ENCODE measurements at regions not wholly inside any gene's neighbourhood (a gene's known extent, or its start where the extent isn't known, plus 50 kb on each side); places are given as distances from the start of the nearest gene placed in this dataset.
"Not testable (repeated sequence)": the region's sequence is repeated elsewhere in the genome, so short reads cannot be mapped to it uniquely, and the experiment has no call there.

DNA sequence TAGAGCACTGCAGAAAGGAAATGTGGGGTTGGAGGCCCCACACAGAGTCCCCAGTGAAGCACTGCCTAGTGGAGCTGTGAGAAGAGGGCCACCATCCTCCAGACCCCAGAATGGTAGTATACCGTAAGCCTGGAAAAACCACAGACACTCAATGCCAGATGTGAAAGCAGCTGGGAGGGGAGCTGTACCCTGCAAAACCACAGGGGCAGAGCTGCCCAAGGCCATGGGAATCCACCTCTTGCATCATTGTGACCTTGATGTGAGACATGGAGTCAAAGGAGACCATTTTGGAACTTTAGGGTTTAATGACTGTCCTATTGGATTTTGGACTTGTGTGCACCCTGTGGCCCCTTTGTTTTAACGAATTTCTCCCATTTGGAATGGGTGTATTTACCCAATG is 75.3 kb upstream of the SERPINE2 start:
- DNase-seq (ENCODE audit: low read depth in 6 of 9, low spot score in 9 of 9): no peak
- no peak overlapping the region for H3K27ac ChIP-seq (ENCODE audit: low read depth in 1 of 2, low read length in 1 of 2)
- H3K4me3 ChIP-seq (ENCODE audit: low read length in 2 of 2): no peak overlapping the region
- WGBS: 70% methylated on average over 2 of the region's 2 CpGs
- H3K4me1 ChIP-seq (ENCODE audit: control insufficient read depth in 2 of 2, insufficient read depth in 2 of 2, low read length in 2 of 2): no peaks in the 10 kb centered on the region
- no peaks in the 10 kb centered on the region for H3K36me3 ChIP-seq (ENCODE audit: control insufficient read depth in 2 of 2, insufficient read depth in 2 of 2, low read length in 1 of 2)
- H3K27me3 ChIP-seq (ENCODE audit: control insufficient read depth in 2 of 2, insufficient read depth in 1 of 2, low read length in 1 of 2): no peaks in the 10 kb centered on the region
- H3K9me3 ChIP-seq (ENCODE audit: control insufficient read depth in 2 of 2, insufficient read depth in 1 of 2, low read length in 1 of 2): peaks cover 0 to 3% of the 10 kb centered on the region in 2 donors

- H3K4me1 ChIP-seq (ENCODE audit: control insufficient read depth in 2 of 2, insufficient read depth in 2 of 2, low read length in 2 of 2); H3K4me3 ChIP-seq (ENCODE audit: low read length in 2 of 2); H3K36me3 ChIP-seq (ENCODE audit: control insufficient read depth in 2 of 2, insufficient read depth in 2 of 2, low read length in 1 of 2); H3K9me3 ChIP-seq (ENCODE audit: control insufficient read depth in 2 of 2, insufficient read depth in 1 of 2, low read length in 1 of 2); DNase-seq (ENCODE audit: low read depth in 6 of 9, low spot score in 9 of 9); H3K27ac ChIP-seq (ENCODE audit: low read depth in 1 of 2, low read length in 1 of 2); H3K27me3 ChIP-seq (ENCODE audit: control insufficient read depth in 2 of 2, insufficient read depth in 1 of 2, low read length in 1 of 2): not testable (repeated sequence)
- WGBS: 23% methylated on average over 1 of the region's 1 CpG
Observed at GRCh38 chr2:224113930-224114329, 74.8 kb upstream of the SERPINE2 start.

GRCh38 chr2:224111576-224111975 is 72.5 kb upstream of the SERPINE2 start:
- H3K36me3 ChIP-seq (ENCODE audit: control insufficient read depth in 2 of 2, insufficient read depth in 2 of 2, low read length in 1 of 2): no peaks in the 10 kb centered on the region
- peaks cover 0 to 3% of the 10 kb centered on the region in 2 donors for H3K9me3 ChIP-seq (ENCODE audit: control insufficient read depth in 2 of 2, insufficient read depth in 1 of 2, low read length in 1 of 2)
- WGBS: 94% methylated on average over 2 of the region's 2 CpGs

DNA sequence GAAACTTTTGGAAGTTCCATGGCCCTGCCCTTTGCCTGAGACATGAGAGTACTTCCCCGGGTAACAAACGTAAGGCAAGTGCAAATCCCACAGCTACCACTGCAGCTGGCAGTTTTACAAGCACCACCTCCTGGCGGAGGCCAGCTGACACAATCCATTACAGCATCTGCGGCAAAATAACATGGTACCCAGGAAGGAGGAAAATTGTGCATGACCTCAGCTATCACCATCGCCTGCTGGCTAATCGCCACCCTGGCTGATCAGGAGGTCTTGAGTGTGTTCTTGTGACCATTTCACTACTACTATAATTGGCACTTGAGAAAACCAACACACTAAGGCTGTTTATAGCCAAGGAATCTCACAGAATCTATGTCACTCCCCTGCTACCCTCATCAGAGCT is 71.7 kb upstream of the SERPINE2 start:
- Histone ChIP-seq H3K27ac (ENCODE audit: low read depth in 1 of 2, low read length in 1 of 2) (no peak overlapping the region), H3K9me3 (ENCODE audit: control insufficient read depth in 2 of 2, insufficient read depth in 1 of 2, low read length in 1 of 2) (peaks cover 0 to 3% of the 10 kb centered on the region in 2 donors), H3K36me3 (ENCODE audit: control insufficient read depth in 2 of 2, insufficient read depth in 2 of 2, low read length in 1 of 2) (no peaks in the 10 kb centered on the region), H3K4me1 (ENCODE audit: control insufficient read depth in 2 of 2, insufficient read depth in 2 of 2, low read length in 2 of 2) (no peaks in the 10 kb centered on the region), H3K4me3 (ENCODE audit: low read length in 2 of 2) (no peak overlapping the region), H3K27me3 (ENCODE audit: control insufficient read depth in 2 of 2, insufficient read depth in 1 of 2, low read length in 1 of 2) (no peaks in the 10 kb centered on the region)
- 92% methylated on average over 6 of the region's 6 CpGs for WGBS
- DNase-seq (ENCODE audit: low read depth in 6 of 9, low spot score in 9 of 9): no peak

More at GRCh38 chr2:224111576-224111975, 72.5 kb upstream of the SERPINE2 start:
- Histone ChIP-seq H3K27ac (ENCODE audit: low read depth in 1 of 2, low read length in 1 of 2) (no peak overlapping the region), H3K4me3 (ENCODE audit: low read length in 2 of 2) (no peak overlapping the region), H3K4me1 (ENCODE audit: control insufficient read depth in 2 of 2, insufficient read depth in 2 of 2, low read length in 2 of 2) (no peaks in the 10 kb centered on the region), H3K27me3 (ENCODE audit: control insufficient read depth in 2 of 2, insufficient read depth in 1 of 2, low read length in 1 of 2) (no peaks in the 10 kb centered on the region)
- DNase-seq (ENCODE audit: low read depth in 6 of 9, low spot score in 9 of 9): no peak

DNA sequence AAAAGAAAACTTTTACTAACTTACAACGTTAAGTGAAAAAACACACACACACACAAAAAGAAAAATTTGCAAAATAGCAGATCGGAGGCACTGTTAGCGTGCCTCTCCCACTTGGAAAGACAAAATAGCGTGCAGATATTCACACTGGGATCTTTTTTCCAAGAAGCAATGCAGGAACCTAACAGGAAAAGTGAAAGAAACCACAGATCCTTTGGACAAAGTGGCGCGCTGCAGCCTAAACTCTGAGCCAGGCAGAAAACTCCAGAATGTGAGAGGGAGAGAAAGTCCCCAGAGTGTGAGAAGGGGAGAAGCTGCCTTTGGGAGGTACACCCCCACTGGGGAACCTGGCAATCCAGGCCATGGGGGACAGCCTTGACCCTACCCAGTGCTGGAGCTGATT is 70.7 kb upstream of the SERPINE2 start:
- Histone ChIP-seq H3K36me3 (ENCODE audit: control insufficient read depth in 2 of 2, insufficient read depth in 2 of 2, low read length in 1 of 2) (no peaks in the 10 kb centered on the region), H3K27ac (ENCODE audit: low read depth in 1 of 2, low read length in 1 of 2) (no peak overlapping the region), H3K9me3 (ENCODE audit: control insufficient read depth in 2 of 2, insufficient read depth in 1 of 2, low read length in 1 of 2) (peaks cover 0 to 3% of the 10 kb centered on the region in 2 donors), H3K27me3 (ENCODE audit: control insufficient read depth in 2 of 2, insufficient read depth in 1 of 2, low read length in 1 of 2) (no peaks in the 10 kb centered on the region), H3K4me3 (ENCODE audit: low read length in 2 of 2) (no peak overlapping the region), H3K4me1 (ENCODE audit: control insufficient read depth in 2 of 2, insufficient read depth in 2 of 2, low read length in 2 of 2) (no peaks in the 10 kb centered on the region)
- DNase-seq (ENCODE audit: low read depth in 6 of 9, low spot score in 9 of 9): no peak
- 83% methylated on average over 6 of the region's 6 CpGs for WGBS

DNA sequence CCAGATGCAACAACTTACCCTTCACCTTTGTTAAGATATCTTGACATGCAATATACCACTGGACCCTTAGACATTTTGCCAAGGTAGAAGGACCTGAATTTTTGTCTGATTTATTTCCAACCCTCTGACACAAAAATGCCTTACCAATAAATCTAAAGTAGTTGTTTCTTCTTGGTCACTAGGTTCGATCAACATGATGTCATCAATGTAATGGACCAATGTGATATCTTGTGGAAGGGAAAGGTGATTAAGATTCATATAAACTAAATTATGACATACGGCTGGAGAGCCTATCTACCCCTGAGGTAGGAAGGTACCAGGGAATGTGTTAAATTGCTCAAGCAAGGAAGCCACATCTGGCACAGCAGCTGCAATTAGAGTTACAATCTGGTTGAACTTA is 67.7 kb upstream of the SERPINE2 start:
- no peak overlapping the region for H3K27ac ChIP-seq (ENCODE audit: low read depth in 1 of 2, low read length in 1 of 2)
- no peak for DNase-seq (ENCODE audit: low read depth in 6 of 9, low spot score in 9 of 9)
- no peaks in the 10 kb centered on the region for H3K4me1 ChIP-seq (ENCODE audit: control insufficient read depth in 2 of 2, insufficient read depth in 2 of 2, low read length in 2 of 2)
- H3K27me3 ChIP-seq (ENCODE audit: control insufficient read depth in 2 of 2, insufficient read depth in 1 of 2, low read length in 1 of 2): no peaks in the 10 kb centered on the region
- H3K4me3 ChIP-seq (ENCODE audit: low read length in 2 of 2): no peak overlapping the region
- 97% methylated on average over 2 of the region's 2 CpGs for WGBS
- H3K9me3 ChIP-seq (ENCODE audit: control insufficient read depth in 2 of 2, insufficient read depth in 1 of 2, low read length in 1 of 2): peaks cover 0 to 3% of the 10 kb centered on the region in 2 donors
- H3K36me3 ChIP-seq (ENCODE audit: control insufficient read depth in 2 of 2, insufficient read depth in 2 of 2, low read length in 1 of 2): no peaks in the 10 kb centered on the region

- Histone ChIP-seq H3K27me3 (ENCODE audit: control insufficient read depth in 2 of 2, insufficient read depth in 1 of 2, low read length in 1 of 2) (no peaks in the 10 kb centered on the region), H3K36me3 (ENCODE audit: control insufficient read depth in 2 of 2, insufficient read depth in 2 of 2, low read length in 1 of 2) (no peaks in the 10 kb centered on the region), H3K9me3 (ENCODE audit: control insufficient read depth in 2 of 2, insufficient read depth in 1 of 2, low read length in 1 of 2) (no peaks in the 10 kb centered on the region), H3K4me3 (ENCODE audit: low read length in 2 of 2) (no peak overlapping the region), H3K27ac (ENCODE audit: low read depth in 1 of 2, low read length in 1 of 2) (no peak overlapping the region), H3K4me1 (ENCODE audit: control insufficient read depth in 2 of 2, insufficient read depth in 2 of 2, low read length in 2 of 2) (no peaks in the 10 kb centered on the region)
- WGBS: 91% methylated on average over 1 of the region's 1 CpG
- DNase-seq (ENCODE audit: low read depth in 6 of 9, low spot score in 9 of 9): no peak
Observed at GRCh38 chr2:224104668-224105386, 65.7 kb upstream of the SERPINE2 start.

DNA sequence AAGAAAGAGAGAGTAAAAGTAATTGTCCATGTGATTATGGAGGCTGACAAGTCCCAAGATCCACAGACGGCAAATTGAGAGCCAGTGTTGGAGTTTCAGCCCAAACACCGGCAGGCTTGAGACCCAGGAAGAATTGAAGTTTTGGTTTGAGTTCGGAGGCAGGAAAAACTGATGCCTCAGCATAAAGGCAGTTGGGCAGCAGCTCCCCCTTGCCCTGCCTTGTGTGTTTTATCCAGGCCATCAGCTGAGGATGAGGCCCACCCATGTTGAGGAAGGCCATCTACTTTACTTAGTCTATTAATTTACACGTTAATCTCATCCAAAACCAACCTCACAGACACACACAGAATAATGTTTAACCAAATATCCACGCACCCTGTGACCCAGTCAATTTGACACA is 64.6 kb upstream of the SERPINE2 start:
- WGBS: 94% methylated on average over 5 of the region's 5 CpGs
- Histone ChIP-seq H3K27me3 (ENCODE audit: control insufficient read depth in 2 of 2, insufficient read depth in 1 of 2, low read length in 1 of 2) (no peaks in the 10 kb centered on the region), H3K36me3 (ENCODE audit: control insufficient read depth in 2 of 2, insufficient read depth in 2 of 2, low read length in 1 of 2) (no peaks in the 10 kb centered on the region), H3K4me1 (ENCODE audit: control insufficient read depth in 2 of 2, insufficient read depth in 2 of 2, low read length in 2 of 2) (no peaks in the 10 kb centered on the region), H3K27ac (ENCODE audit: low read depth in 1 of 2, low read length in 1 of 2) (no peak overlapping the region), H3K4me3 (ENCODE audit: low read length in 2 of 2) (no peak overlapping the region), H3K9me3 (ENCODE audit: control insufficient read depth in 2 of 2, insufficient read depth in 1 of 2, low read length in 1 of 2) (no peaks in the 10 kb centered on the region)
- DNase-seq (ENCODE audit: low read depth in 6 of 9, low spot score in 9 of 9): no peak

GRCh38 chr2:224102991-224103390 is 63.9 kb upstream of the SERPINE2 start:
- Histone ChIP-seq H3K27ac (ENCODE audit: low read depth in 1 of 2, low read length in 1 of 2) (no peak overlapping the region), H3K27me3 (ENCODE audit: control insufficient read depth in 2 of 2, insufficient read depth in 1 of 2, low read length in 1 of 2) (no peaks in the 10 kb centered on the region), H3K4me1 (ENCODE audit: control insufficient read depth in 2 of 2, insufficient read depth in 2 of 2, low read length in 2 of 2) (no peaks in the 10 kb centered on the region), H3K36me3 (ENCODE audit: control insufficient read depth in 2 of 2, insufficient read depth in 2 of 2, low read length in 1 of 2) (no peaks in the 10 kb centered on the region), H3K4me3 (ENCODE audit: low read length in 2 of 2) (no peak overlapping the region), H3K9me3 (ENCODE audit: control insufficient read depth in 2 of 2, insufficient read depth in 1 of 2, low read length in 1 of 2) (no peaks in the 10 kb centered on the region)
- WGBS: 61% methylated on average over 1 of the region's 1 CpG
- DNase-seq (ENCODE audit: low read depth in 6 of 9, low spot score in 9 of 9): no peak
